GM19328 (cell line): ENCODE measurements at regions not wholly inside any gene's neighbourhood (a gene's known extent, or its start where the extent isn't known, plus 50 kb on each side); places are given as distances from the start of the nearest gene placed in this dataset.
"Not testable (repeated sequence)": the region's sequence is repeated elsewhere in the genome, so short reads cannot be mapped to it uniquely, and the experiment has no call there.

Source experiments
- ATAC-seq: cut with Tn5 transposase; IDR thresholded peaks from one replicate; pipeline ENCODE4 v1.9.1; 2021; ENCODE audit warnings: mild to moderate bottlenecking, moderate library complexity; ENCODE audit not compliant: unreplicated experiment

GRCh38 chr1:99496067-99496466 is 149.8 kb upstream of the PALMD start:
- ATAC-seq: no peak

- no peak for ATAC-seq
Measured at GRCh38 chr1:99497690-99498089, 148.2 kb upstream of the PALMD start.

GRCh38 chr1:99500541-99500940 is 145.4 kb upstream of the PALMD start:
- ATAC-seq: no peak

- ATAC-seq: no peak
Measured at GRCh38 chr1:99501871-99502270, 144.0 kb upstream of the PALMD start.

GRCh38 chr1:99502400-99502799 is 143.5 kb upstream of the PALMD start:
- ATAC-seq: no peak

GRCh38 chr1:99503276-99503747 is 142.6 kb upstream of the PALMD start:
- ATAC-seq: no peak

- ATAC-seq: no peak
Measured at GRCh38 chr1:99504287-99504686, 141.6 kb upstream of the PALMD start.

- ATAC-seq: no peak
Measured at GRCh38 chr1:99506631-99507030, 139.3 kb upstream of the PALMD start.

GRCh38 chr1:99507446-99507845 is 138.5 kb upstream of the PALMD start:
- ATAC-seq: not testable (repeated sequence)

- ATAC-seq: no peak
Measured at GRCh38 chr1:99507906-99508732, 137.8 kb upstream of the PALMD start.

GRCh38 chr1:99508733-99509445 is 137.0 kb upstream of the PALMD start:
- ATAC-seq: not testable (repeated sequence)

- not testable (repeated sequence) for ATAC-seq
Measured at GRCh38 chr1:99514823-99515552, 130.9 kb upstream of the PALMD start.

GRCh38 chr1:99516141-99516540 is 129.8 kb upstream of the PALMD start:
- ATAC-seq: no peak

GRCh38 chr1:99520121-99520520 is 125.8 kb upstream of the PALMD start:
- ATAC-seq: no peak

- ATAC-seq: no peak
Measured at GRCh38 chr1:99525331-99525730, 120.6 kb upstream of the PALMD start.

GRCh38 chr1:99527078-99527477 is 118.8 kb upstream of the PALMD start:
- ATAC-seq: no peak

GRCh38 chr1:99527545-99527944 is 118.4 kb upstream of the PALMD start:
- no peak for ATAC-seq

GRCh38 chr1:99529002-99529401 is 116.9 kb upstream of the PALMD start:
- no peak for ATAC-seq

- ATAC-seq: no peak
Measured at GRCh38 chr1:99531578-99532275, 114.2 kb upstream of the PALMD start.

GRCh38 chr1:99532276-99532580 is 113.7 kb upstream of the PALMD start:
- ATAC-seq: no peak
